ENCODE measurements at regions not wholly inside any gene's neighbourhood (a gene's known extent, or its start where the extent isn't known, plus 50 kb on each side); places are given as distances from the start of the nearest gene placed in this dataset.

DNA sequence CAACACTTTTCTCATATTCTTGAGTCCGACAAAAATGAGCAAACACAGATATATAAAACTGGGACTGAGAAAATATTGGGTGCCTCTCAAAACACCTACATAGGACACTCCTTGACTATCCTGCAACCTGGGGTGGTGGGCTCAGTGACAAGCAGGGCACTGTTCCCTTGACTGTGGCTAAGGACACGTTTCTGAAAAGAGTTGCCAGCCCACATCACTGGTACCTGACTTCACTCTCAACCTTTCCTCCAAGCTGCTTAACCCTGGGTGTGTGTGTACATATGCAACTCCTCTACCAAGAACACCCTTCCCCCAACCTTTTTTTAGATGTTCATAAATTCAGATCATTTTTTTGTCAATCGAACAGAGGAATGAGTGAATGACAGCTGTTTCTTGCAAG is 148.7 kb downstream of the ACTL7B start:
- Histone ChIP-seq H3K27ac (ENCODE audit: low read depth, low read length) (no peak overlapping the region), H2AFZ (ENCODE audit: low read depth, low read length) (no peak overlapping the region), H3K9me3 (ENCODE audit: insufficient read depth, low read depth, low read length) (no peaks in the 10 kb centered on the region), H3K9ac (ENCODE audit: low read length) (no peak overlapping the region), H4K20me1 (ENCODE audit: insufficient read depth, low read length) (no peaks in the 10 kb centered on the region), H3K79me2 (ENCODE audit: insufficient read depth, low read length) (no peaks in the 10 kb centered on the region), H3K4me2 (ENCODE audit: low read length) (no peak overlapping the region), H3K27me3 (ENCODE audit: insufficient read depth, low read length) (no peaks in the 10 kb centered on the region), H3K36me3 (ENCODE audit: insufficient read depth, low read length) (no peaks in the 10 kb centered on the region), H3K4me1 (ENCODE audit: insufficient read depth, low read length) (no peaks in the 10 kb centered on the region), H3K4me3 (ENCODE audit: insufficient read depth, low read depth, low read length) (no peak overlapping the region)
- TF ChIP-seq EZH2 (IDR thresholded peaks at IDR 0.05; ENCODE audit: insufficient read depth, low read length) = no peak
- TF ChIP-seq, protein P1, sequence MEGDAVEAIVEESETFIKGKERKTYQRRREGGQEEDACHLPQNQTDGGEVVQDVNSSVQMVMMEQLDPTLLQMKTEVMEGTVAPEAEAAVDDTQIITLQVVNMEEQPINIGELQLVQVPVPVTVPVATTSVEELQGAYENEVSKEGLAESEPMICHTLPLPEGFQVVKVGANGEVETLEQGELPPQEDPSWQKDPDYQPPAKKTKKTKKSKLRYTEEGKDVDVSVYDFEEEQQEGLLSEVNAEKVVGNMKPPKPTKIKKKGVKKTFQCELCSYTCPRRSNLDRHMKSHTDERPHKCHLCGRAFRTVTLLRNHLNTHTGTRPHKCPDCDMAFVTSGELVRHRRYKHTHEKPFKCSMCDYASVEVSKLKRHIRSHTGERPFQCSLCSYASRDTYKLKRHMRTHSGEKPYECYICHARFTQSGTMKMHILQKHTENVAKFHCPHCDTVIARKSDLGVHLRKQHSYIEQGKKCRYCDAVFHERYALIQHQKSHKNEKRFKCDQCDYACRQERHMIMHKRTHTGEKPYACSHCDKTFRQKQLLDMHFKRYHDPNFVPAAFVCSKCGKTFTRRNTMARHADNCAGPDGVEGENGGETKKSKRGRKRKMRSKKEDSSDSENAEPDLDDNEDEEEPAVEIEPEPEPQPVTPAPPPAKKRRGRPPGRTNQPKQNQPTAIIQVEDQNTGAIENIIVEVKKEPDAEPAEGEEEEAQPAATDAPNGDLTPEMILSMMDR (IDR thresholded peaks at IDR 0.05; ENCODE audit: insufficient read depth, low read depth, low read length) = no peak
- no peaks in the 10 kb centered on the region for H3K4me1 Mint-ChIP-seq (ENCODE audit: low read depth, unreplicated experiment)
- H3K27me3 Mint-ChIP-seq (ENCODE audit: low read depth, unreplicated experiment) = peaks cover 16% of the 10 kb centered on the region
- FAIRE-seq (no peak), DNase-seq (ENCODE audit: low read depth) (no peak)
- H3K36me3 Mint-ChIP-seq (ENCODE audit: low read depth, unreplicated experiment) = no peaks in the 10 kb centered on the region
- peaks cover 6% of the 10 kb centered on the region for H3K9me3 Mint-ChIP-seq (ENCODE audit: unreplicated experiment)
- no peak overlapping the region for H3K27ac Mint-ChIP-seq (ENCODE audit: unreplicated experiment)
- no peak overlapping the region for H3K4me3 Mint-ChIP-seq (ENCODE audit: unreplicated experiment)

DNA sequence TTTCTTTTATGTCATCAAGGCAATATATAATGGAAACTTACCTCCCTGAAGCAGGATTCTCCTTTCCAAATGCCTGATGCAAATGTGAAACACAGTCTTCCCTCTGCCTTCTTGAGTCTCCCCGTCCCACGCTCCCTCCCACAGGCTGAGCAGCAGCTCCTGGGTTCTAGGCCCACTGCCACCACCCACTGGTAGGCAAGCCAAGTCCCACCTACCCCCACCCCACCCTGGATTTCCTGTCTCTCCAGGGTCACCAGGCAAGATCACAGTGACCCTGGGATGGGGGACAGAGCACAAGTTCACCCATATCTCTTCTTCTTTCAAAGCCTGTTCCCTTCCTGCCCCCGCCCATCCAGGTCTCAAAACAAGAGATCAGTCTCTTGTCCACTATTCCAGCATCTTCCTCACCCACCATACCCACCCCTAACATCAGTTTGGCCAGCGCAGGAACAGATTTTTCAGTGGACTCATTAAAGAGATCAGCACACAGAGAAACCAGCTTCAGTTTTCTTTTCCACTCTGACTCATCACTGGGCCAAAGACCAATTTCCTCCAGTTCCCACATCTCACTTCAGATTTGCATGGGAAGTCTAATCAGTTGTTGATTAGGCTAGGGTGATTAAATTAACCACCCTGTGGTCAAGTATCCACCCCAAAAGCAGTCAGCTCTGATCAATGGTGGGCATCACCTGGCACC is 151.5 kb downstream of the ACTL7B start:
- no peak overlapping the region for H3K9ac ChIP-seq (ENCODE audit: low read length)
- Mint-ChIP-seq H3K27me3 (ENCODE audit: low read depth, unreplicated experiment) (peaks cover 7% of the 10 kb centered on the region), H3K36me3 (ENCODE audit: low read depth, unreplicated experiment) (no peaks in the 10 kb centered on the region), H3K9me3 (ENCODE audit: unreplicated experiment) (peaks cover 6% of the 10 kb centered on the region), H3K4me1 (ENCODE audit: low read depth, unreplicated experiment) (no peaks in the 10 kb centered on the region), H3K4me3 (ENCODE audit: unreplicated experiment) (no peak overlapping the region), H3K27ac (ENCODE audit: unreplicated experiment) (no peak overlapping the region)
- TF ChIP-seq, protein P1 (IDR thresholded peaks at IDR 0.05; ENCODE audit: insufficient read depth, low read depth, low read length) = no peak
- no peak for TF ChIP-seq EZH2 (IDR thresholded peaks at IDR 0.05; ENCODE audit: insufficient read depth, low read length)
- no peaks in the 10 kb centered on the region for H3K27me3 ChIP-seq (ENCODE audit: insufficient read depth, low read length)
- H3K27ac ChIP-seq (ENCODE audit: low read depth, low read length) = no peak overlapping the region
- no peaks in the 10 kb centered on the region for H3K79me2 ChIP-seq (ENCODE audit: insufficient read depth, low read length)
- no peaks in the 10 kb centered on the region for H3K4me1 ChIP-seq (ENCODE audit: insufficient read depth, low read length)
- no peak overlapping the region for H3K4me2 ChIP-seq (ENCODE audit: low read length)
- no peaks in the 10 kb centered on the region for H3K36me3 ChIP-seq (ENCODE audit: insufficient read depth, low read length)
- no peaks in the 10 kb centered on the region for H4K20me1 ChIP-seq (ENCODE audit: insufficient read depth, low read length)
- DNase-seq (ENCODE audit: low read depth) (peak; percentile 11), FAIRE-seq (no peak)
- H2AFZ ChIP-seq (ENCODE audit: low read depth, low read length) = no peak overlapping the region
- H3K9me3 ChIP-seq (ENCODE audit: insufficient read depth, low read depth, low read length) = no peaks in the 10 kb centered on the region
- no peak overlapping the region for H3K4me3 ChIP-seq (ENCODE audit: insufficient read depth, low read depth, low read length)

DNA sequence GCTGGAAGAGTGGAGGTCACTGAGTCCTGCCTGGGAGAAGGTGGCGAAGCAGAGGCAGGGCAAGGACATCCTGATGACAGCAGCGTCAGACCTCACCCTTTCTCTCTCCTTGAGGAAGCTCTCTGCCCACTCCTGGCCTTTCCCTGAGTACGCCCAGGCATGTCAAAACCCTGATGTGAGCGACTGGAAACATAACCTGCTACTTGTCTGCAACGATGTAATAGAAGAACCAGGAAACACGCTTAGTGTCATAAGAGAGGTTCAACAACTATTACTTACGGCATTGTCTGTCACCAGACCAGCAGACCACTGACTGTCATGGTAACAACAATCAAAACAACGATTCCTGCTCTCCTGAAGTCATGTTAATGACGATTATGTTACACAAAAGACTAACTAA is 152.4 kb downstream of the ACTL7B start:
- Histone ChIP-seq H3K9me3 (ENCODE audit: insufficient read depth, low read depth, low read length) (no peaks in the 10 kb centered on the region), H4K20me1 (ENCODE audit: insufficient read depth, low read length) (no peaks in the 10 kb centered on the region), H3K4me3 (ENCODE audit: insufficient read depth, low read depth, low read length) (no peak overlapping the region), H2AFZ (ENCODE audit: low read depth, low read length) (no peak overlapping the region), H3K36me3 (ENCODE audit: insufficient read depth, low read length) (no peaks in the 10 kb centered on the region), H3K4me1 (ENCODE audit: insufficient read depth, low read length) (no peaks in the 10 kb centered on the region), H3K79me2 (ENCODE audit: insufficient read depth, low read length) (no peaks in the 10 kb centered on the region), H3K9ac (ENCODE audit: low read length) (no peak overlapping the region), H3K27ac (ENCODE audit: low read depth, low read length) (no peak overlapping the region), H3K4me2 (ENCODE audit: low read length) (no peak overlapping the region), H3K27me3 (ENCODE audit: insufficient read depth, low read length) (no peaks in the 10 kb centered on the region)
- Mint-ChIP-seq H3K4me3 (ENCODE audit: unreplicated experiment) (no peak overlapping the region), H3K4me1 (ENCODE audit: low read depth, unreplicated experiment) (no peaks in the 10 kb centered on the region), H3K9me3 (ENCODE audit: unreplicated experiment) (peaks cover 6% of the 10 kb centered on the region), H3K27me3 (ENCODE audit: low read depth, unreplicated experiment) (peaks cover 6% of the 10 kb centered on the region), H3K27ac (ENCODE audit: unreplicated experiment) (no peak overlapping the region), H3K36me3 (ENCODE audit: low read depth, unreplicated experiment) (no peaks in the 10 kb centered on the region)
- no peak for FAIRE-seq
- TF ChIP-seq, protein P1 (IDR thresholded peaks at IDR 0.05; ENCODE audit: insufficient read depth, low read depth, low read length) = no peak
- TF ChIP-seq EZH2 (IDR thresholded peaks at IDR 0.05; ENCODE audit: insufficient read depth, low read length) = no peak
- no peak for DNase-seq (ENCODE audit: low read depth)

Measured in astrocyte (in vitro differentiated cells and primary cell).